IPS-20b (cell line): ENCODE measurements at regions not wholly inside any gene's neighbourhood (a gene's known extent, or its start where the extent isn't known, plus 50 kb on each side); places are given as distances from the start of the nearest gene placed in this dataset.

Source experiments
- H3K27ac ChIP-seq: one replicate; pipeline ENCODE4 v1.5.1; 2013; ENCODE audit warnings: low read length
- H3K27me3 ChIP-seq: 2 replicates; pipeline ENCODE4 v1.6.1; 2013; ENCODE audit warnings: mild to moderate bottlenecking, low read length, inconsistent platforms; ENCODE audit not compliant: insufficient read depth
- H3K36me3 ChIP-seq: 2 replicates; pipeline ENCODE4 v1.6.1; 2013; ENCODE audit warnings: low read depth, mild to moderate bottlenecking, inconsistent platforms, low read length, moderate library complexity; ENCODE audit not compliant: insufficient read depth
- H3K4me1 ChIP-seq: 2 replicates; pipeline ENCODE4 v1.6.1; 2013; ENCODE audit warnings: mild to moderate bottlenecking, control low read depth, inconsistent platforms, low read length, moderate library complexity; ENCODE audit not compliant: insufficient read depth
- H3K4me3 ChIP-seq: 2 replicates; pipeline ENCODE4 v1.5.1; 2013; ENCODE audit warnings: mild to moderate bottlenecking, low read length, inconsistent platforms
- H3K9ac ChIP-seq: 2 replicates; pipeline ENCODE4 v1.6.1; 2013; ENCODE audit warnings: low read depth, mild to moderate bottlenecking, inconsistent platforms, low read length, moderate library complexity
- H3K9me3 ChIP-seq: 2 replicates; pipeline ENCODE4 v1.6.1; 2013; ENCODE audit warnings: mild to moderate bottlenecking, low read depth, low read length, inconsistent platforms; ENCODE audit not compliant: insufficient read depth

GRCh38 chr3:153079386-153079785 is 82.6 kb upstream of the RAP2B start:
- Histone ChIP-seq H3K4me3 (no peak overlapping the region), H3K27ac (no peak overlapping the region)

GRCh38 chr3:153080778-153081240 is 81.2 kb upstream of the RAP2B start:
- Histone ChIP-seq H3K27ac (no peak overlapping the region), H3K4me1 (no peaks in the 10 kb centered on the region), H3K9ac (no peak overlapping the region), H3K36me3 (no peaks in the 10 kb centered on the region), H3K27me3 (no peaks in the 10 kb centered on the region), H3K4me3 (no peak overlapping the region), H3K9me3 (no peaks in the 10 kb centered on the region)

More at GRCh38 chr3:153079386-153079785, 82.6 kb upstream of the RAP2B start:
- no peaks in the 10 kb centered on the region for H3K36me3 ChIP-seq
- no peak overlapping the region for H3K9ac ChIP-seq
- H3K4me1 ChIP-seq = no peaks in the 10 kb centered on the region
- H3K9me3 ChIP-seq = no peaks in the 10 kb centered on the region
- no peaks in the 10 kb centered on the region for H3K27me3 ChIP-seq

GRCh38 chr3:153084431-153084830 is 77.6 kb upstream of the RAP2B start:
- H3K9me3 ChIP-seq = no peaks in the 10 kb centered on the region
- H3K4me1 ChIP-seq = no peaks in the 10 kb centered on the region; the same call in 1 of the 2 replicates
- no peaks in the 10 kb centered on the region for H3K27me3 ChIP-seq
- H3K36me3 ChIP-seq = no peaks in the 10 kb centered on the region
- H3K27ac ChIP-seq = no peak overlapping the region
- H3K4me3 ChIP-seq = no peak overlapping the region
- no peak overlapping the region for H3K9ac ChIP-seq

DNA sequence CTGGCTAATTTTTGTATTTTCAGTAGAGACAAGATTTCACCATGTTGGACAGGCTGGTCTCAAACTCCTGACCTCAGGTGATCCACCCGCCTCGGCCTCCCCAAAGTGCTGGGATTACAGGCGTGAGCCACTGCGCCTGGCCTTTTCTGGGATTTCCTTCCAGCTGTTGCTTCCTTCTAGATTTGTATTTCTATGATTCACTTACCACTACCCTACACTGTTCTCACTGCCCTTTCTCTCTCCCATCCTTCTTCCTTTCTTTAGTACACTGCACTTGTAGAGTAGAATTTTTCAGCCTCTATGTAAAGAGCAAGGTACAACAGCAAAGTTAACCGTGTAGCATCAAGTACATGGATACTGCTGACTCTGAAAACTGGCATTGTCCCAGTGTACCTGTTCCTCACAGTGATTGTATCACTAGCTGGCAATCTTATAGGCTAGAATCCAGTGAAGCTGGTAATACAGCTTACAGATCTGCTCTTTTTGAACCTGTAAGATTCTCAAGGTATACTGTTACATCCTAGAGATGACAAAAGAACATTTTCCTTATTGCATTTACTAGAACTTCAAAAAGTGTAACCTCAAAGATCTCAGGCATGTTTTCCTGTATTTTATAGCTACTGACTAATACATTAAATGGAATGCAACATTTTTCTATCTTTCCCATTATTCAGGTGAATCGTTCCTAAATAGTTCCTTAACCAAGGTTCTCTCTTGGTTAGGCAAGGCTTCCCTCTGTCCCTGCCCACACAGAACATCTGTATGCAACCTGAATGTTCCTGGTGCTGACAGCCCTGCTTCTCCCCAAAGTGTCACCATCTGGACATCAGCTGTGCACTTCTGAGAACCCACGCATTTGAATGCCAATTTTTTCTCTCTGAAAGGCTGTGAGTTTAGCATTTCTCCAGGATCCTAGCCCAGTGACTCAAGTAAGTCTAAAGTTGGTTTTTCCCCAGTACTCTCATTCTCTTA is 74.1 kb upstream of the RAP2B start:
- Histone ChIP-seq H3K9ac (no peak overlapping the region), H3K27ac (no peak overlapping the region), H3K9me3 (no peaks in the 10 kb centered on the region), H3K27me3 (no peaks in the 10 kb centered on the region), H3K36me3 (no peaks in the 10 kb centered on the region), H3K4me1 (peaks cover 17% of the 10 kb centered on the region), H3K4me3 (no peak overlapping the region)

DNA sequence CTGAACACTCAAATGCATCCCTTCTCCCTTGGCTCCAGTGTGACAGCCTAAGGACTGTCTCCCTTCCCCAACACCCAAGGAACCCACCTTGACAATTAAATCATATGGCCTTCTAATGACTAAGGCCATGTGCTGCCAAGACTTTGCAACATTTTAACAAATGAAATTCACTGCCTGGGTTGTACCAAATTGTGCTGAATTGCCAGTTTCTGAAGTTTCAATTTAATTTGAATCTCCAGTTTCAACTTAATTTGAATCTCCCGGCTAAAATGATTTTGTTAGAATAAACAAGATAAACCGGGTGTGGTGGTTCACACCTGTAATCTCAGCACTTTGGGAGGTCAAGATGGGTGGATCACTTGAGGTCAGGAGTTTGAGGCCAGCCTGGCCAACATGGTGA is 72.4 kb upstream of the RAP2B start:
- H3K9ac ChIP-seq = no peak overlapping the region
- no peaks in the 10 kb centered on the region for H3K27me3 ChIP-seq
- H3K36me3 ChIP-seq = no peaks in the 10 kb centered on the region
- H3K9me3 ChIP-seq = no peaks in the 10 kb centered on the region
- peaks cover 31% of the 10 kb centered on the region for H3K4me1 ChIP-seq
- H3K27ac ChIP-seq = no peak overlapping the region
- no peak overlapping the region for H3K4me3 ChIP-seq

DNA sequence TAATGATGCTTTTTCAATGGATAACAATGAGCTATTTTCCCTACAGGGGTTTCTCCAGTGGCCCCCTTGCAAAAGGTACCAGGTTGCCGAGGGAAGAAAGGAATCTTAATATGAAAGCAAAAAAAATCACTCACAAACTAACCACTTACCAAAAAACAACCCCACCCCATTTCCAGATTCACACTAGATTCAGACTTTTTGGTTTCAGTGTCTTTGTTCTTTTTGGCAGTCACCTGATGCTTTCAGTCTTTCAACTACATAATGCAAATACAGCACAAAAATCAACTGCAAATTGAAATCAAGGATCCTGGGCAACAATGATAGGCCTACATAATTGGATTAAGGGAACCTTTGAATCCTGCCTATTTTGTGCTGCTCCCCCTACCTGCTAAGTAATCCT is 71.1 kb upstream of the RAP2B start:
- H3K27me3 ChIP-seq = no peaks in the 10 kb centered on the region
- no peak overlapping the region for H3K27ac ChIP-seq
- H3K4me1 ChIP-seq = peaks cover 34% of the 10 kb centered on the region

GRCh38 chr3:153093629-153094028 is 68.4 kb upstream of the RAP2B start:
- Histone ChIP-seq H3K9ac (no peak overlapping the region), H3K4me3 (peak overlapping the region; percentile 37; the same call in 1 of the 2 replicates), H3K27ac (no peak overlapping the region), H3K36me3 (no peaks in the 10 kb centered on the region), H3K4me1 (peaks cover 34% of the 10 kb centered on the region), H3K9me3 (peaks cover 6% of the 10 kb centered on the region; the same call in 1 of the 2 replicates), H3K27me3 (no peaks in the 10 kb centered on the region)

More for the DNA sequence above, 71.1 kb upstream of the RAP2B start:
- Histone ChIP-seq H3K36me3 (no peaks in the 10 kb centered on the region), H3K9me3 (no peaks in the 10 kb centered on the region), H3K4me3 (no peak overlapping the region), H3K9ac (no peak overlapping the region; the same call in 1 of the 2 replicates)

DNA sequence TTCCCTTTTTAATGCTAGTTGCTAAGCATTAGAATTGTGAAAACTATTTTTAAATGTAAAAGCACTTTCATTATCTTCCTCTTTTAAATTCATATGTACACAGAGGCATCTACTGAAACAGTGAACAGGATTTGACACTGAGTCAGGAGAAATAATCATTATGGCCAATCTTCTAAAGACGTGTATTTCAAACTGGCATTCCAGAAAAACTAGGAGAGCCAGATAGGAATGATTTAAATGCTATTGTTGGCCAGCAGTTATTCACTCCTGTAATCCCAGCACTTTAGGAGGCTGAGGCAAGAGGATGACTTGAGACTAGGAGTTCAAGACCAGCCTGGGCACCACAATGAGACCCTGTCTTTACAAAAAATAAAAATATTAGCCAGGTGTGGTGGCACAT is 67.6 kb upstream of the RAP2B start:
- H3K27ac ChIP-seq = no peak overlapping the region
- no peak overlapping the region for H3K9ac ChIP-seq
- H3K9me3 ChIP-seq = peaks cover 6% of the 10 kb centered on the region; the same call in 1 of the 2 replicates
- peaks cover 34% of the 10 kb centered on the region for H3K4me1 ChIP-seq
- H3K27me3 ChIP-seq = no peaks in the 10 kb centered on the region
- no peak overlapping the region for H3K4me3 ChIP-seq
- no peaks in the 10 kb centered on the region for H3K36me3 ChIP-seq

DNA sequence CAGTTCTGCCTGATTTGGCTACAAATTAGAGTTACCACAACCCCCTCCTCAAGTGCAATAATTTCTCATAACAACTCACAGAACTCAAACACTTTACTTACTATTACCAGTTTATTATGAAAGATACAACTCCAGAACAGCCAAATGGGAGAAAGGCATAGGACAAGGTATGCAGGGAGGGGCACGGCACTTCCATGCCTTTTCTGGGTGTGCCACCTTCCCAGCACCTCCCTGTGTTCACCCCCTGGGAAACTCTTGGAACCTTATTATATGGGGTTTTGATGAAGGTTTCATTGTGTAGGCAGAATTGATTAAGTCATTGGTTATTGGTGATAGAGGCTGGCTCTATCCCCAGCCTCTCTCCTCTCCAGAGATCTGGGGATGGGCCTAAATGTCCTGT is 66.6 kb upstream of the RAP2B start:
- Histone ChIP-seq H3K27me3 (no peaks in the 10 kb centered on the region), H3K4me1 (peaks cover 34% of the 10 kb centered on the region), H3K27ac (no peak overlapping the region), H3K9me3 (peaks cover 6% of the 10 kb centered on the region; the same call in 1 of the 2 replicates), H3K36me3 (no peaks in the 10 kb centered on the region), H3K4me3 (no peak overlapping the region), H3K9ac (no peak overlapping the region)

GRCh38 chr3:153096731-153097131 is 65.3 kb upstream of the RAP2B start:
- Histone ChIP-seq H3K27me3 (no peaks in the 10 kb centered on the region), H3K27ac (no peak overlapping the region), H3K9me3 (peaks cover 6% of the 10 kb centered on the region; the same call in 1 of the 2 replicates), H3K4me3 (no peak overlapping the region), H3K36me3 (no peaks in the 10 kb centered on the region), H3K9ac (no peak overlapping the region), H3K4me1 (peaks cover 22% of the 10 kb centered on the region)

DNA sequence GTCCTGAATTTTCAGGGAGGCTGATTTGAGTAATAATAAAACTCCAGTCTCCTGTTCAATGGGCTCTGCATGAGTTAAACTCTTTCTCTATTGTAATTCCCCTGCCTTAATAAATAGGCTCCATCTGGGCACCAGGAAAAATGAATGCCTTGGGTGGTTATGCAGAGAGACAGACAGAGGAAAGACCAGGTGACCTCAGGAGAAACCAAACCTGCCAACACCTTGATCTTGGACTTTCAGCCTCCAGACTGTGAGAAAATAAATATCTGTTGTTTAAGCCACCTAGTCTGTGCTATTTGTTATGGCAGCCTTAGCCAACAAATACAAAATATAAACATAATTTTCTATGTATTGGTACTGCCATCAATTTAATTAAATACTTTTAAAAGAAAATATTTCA is 64.8 kb upstream of the RAP2B start:
- Histone ChIP-seq H3K36me3 (no peaks in the 10 kb centered on the region), H3K9me3 (peaks cover 6% of the 10 kb centered on the region; the same call in 1 of the 2 replicates), H3K4me3 (no peak overlapping the region), H3K27ac (no peak overlapping the region), H3K4me1 (peaks cover 18% of the 10 kb centered on the region), H3K27me3 (no peaks in the 10 kb centered on the region), H3K9ac (no peak overlapping the region)

DNA sequence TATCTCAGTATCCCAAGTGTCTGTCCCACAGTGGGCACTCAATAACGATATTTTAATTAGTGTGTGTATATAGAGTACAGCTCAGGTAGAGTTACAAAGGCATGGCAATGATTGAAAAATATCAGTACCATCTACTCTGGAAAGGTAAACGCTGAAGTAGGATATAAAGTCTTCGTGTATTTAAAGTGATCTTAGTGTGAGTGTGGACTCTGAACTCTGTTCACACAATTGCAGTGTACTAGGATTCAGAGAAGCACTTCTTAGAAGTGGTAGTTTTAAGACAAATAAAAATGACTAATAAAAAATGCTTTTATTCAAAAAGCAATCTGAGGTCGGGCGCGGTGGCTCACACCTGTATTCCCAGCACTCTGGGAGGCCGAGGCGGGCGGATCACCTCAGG is 62.9 kb upstream of the RAP2B start:
- peaks cover 6% of the 10 kb centered on the region; the same call in 1 of the 2 replicates for H3K9me3 ChIP-seq

More for the DNA sequence above, 62.9 kb upstream of the RAP2B start:
- Histone ChIP-seq H3K4me3 (no peak overlapping the region), H3K4me1 (peaks cover 8% of the 10 kb centered on the region), H3K27me3 (no peaks in the 10 kb centered on the region), H3K27ac (no peak overlapping the region), H3K36me3 (no peaks in the 10 kb centered on the region), H3K9ac (no peak overlapping the region)
